Right kidney (tissue), 1 donor: ENCODE measurements at regions not wholly inside any gene's neighbourhood (a gene's known extent, or its start where the extent isn't known, plus 50 kb on each side); places are given as distances from the start of the nearest gene placed in this dataset.

Source experiments
- DNase-seq: peaks from one replicate; pipeline ENCODE4 v3.0.0-alpha.2; 2016

DNA sequence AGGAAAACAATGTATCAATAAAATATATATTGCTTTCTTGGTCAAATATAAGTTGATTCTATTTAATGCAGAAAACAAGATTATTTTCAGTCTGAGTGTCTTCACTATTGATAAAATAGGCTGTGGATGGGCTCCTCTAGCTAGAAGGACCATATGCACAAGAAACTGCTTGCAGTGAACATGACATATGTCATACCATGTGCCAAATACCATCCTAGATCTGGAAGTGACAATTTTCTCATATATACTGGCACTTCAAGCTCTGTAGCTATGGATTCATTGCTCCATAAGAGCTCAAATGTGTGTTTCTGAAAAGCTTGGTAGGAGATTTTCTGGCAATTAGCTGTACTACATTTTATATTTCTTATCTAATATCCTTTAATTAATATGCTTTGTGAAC, 95.6 kb upstream of the CDH6 start:
- no peak for DNase-seq

DNA sequence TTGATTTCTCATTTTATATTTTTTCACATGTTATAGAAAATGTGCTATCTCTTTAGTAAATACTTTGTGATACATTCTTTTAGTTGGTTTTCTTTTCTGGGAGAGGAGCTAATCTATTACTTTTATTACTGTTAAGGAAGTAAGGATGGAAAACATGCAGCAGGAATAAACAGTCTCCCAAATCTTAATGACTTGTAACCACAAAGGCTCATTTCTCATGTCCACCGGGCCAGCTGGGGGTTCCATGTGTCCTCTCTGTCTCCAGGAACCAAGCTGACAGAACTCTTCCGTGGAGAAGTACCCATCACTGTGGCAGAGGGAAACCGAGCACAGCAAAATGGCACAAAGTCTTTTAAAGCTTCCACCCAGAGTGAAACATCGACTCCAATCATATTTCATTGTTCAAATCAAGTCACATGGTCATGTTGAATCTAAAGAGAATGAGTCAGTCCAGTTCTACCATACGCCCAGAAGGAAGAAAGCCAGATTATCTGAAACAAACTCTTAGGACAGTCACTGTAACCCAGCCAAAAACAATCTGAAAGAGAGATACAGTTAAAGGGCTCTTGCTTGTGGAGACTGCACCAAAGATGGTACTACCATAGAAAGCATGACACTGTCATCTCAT, 97.1 kb upstream of the CDH6 start:
- no peak for DNase-seq

DNA sequence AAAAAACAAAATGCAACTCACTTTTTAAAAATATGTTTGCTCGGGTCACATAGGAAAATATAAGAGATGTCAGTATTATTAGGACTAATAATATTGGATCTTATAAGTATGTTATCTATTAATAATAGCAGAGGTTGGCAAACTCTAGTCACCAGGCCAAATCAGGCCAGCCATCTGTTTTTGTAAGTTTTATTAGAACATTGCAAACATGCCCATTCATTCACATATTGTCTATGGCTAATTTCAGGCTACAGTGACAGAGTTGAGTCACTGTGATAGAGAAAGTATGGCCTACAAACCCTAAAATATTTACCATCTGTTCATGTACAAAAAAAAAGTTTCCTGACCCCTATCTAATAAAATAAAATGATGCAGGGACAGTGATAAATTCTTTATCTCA, 97.7 kb upstream of the CDH6 start:
- no peak for DNase-seq

DNA sequence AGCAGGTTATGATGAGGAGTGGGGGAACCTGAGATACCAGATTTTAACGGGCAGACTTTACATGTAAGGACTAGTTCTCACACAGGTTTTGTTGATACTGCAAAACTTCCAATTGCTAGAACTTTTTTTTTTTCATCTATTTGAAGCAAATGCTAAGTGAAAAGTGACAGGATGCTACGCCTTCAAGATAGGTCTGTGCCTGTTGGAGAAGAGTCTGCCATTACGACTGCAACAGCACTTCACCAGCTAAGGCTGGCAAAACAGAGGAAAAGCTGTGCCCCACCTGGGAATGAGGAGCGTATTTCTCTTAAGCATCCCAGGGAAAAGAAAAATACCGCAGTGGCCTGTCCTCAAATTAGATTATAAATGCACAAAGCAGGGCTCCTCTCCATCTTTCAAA, 102.0 kb upstream of the CDH6 start:
- no peak for DNase-seq

DNA sequence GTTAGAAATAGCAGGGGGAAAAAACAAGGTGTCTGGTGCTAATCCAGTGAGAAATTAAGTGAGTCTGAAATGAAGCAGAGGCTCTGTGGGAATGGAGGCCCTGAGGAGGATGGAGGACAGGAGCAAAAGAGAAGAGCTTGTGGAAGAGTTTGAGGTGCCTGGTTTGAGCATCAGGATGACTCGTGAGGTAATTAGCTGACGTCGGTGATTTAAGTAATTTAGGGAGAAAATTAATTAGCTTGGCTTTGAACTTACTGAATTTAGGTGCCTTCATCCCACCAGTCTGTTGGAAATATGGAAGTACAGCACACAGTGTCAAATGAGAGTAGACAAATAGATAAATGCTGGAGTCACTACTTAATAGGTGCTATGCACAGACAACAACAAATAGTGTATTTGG, 103.0 kb upstream of the CDH6 start:
- no peak for DNase-seq

DNA sequence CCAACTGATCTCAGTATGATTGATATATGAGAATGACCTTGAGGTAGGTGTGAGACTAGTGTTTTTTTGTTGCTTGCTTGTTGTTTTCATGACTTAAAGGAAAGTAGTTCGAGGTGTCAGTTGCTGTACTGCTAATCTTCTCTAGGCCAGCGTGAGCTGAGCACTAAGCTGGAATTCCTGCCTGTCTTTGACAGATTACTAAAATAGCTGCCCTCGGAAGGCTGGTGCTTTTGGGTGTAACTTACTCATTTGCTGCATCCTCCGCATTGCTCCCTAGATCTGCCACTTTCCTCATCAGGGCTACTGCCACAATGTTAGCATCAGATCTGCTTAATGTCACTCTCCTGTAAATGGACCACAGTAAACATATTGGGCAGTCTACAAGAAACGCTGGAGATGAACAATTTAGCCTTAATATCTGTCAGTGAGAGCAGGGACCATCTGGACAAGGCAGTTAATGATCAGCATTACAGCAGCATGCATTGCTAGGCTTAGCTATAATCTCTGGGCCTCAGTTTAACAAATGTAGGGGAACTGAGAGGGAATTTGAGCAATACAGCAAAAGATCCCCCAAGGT, 106.6 kb upstream of the CDH6 start:
- DNase-seq = no peak

DNA sequence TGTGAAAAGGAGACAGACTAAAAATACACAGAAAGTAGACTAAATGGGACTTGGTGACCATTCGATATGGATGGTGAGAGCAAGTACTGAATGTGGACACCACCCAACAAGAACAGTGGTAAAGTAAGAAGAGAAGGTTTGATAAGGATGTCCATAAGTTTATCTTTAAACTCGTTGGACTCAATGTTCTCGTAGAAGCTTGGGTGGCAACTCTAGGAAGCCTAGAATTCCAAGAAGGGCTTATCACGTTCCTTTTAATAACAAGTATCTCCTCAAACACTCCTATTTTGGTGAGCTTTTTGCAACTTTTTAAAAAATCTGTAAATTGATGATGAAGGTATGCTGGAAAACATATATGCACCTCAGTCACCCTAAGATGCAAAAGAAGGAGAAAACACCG, 108.6 kb upstream of the CDH6 start:
- DNase-seq = no peak

DNA sequence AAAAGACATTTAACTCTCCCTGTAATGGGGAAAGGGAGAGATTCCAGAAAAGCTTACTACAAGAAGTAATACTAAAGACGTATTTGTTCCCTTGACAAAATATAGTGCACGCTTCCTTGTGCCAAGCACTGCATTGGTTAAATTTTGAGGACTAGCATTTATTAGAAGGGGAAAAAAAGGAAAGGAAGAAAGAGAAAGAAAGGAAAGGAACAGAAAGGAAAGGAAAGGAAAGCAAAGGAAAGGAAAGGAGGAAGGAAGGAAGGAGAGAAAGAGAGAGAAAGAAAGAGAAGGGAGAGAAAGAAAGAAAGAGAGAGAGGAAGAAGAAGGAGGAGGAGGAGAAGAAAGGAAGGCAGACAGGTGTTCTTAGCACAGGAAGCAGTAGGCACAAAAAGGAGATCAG, 110.1 kb upstream of the CDH6 start:
- DNase-seq = no peak

DNA sequence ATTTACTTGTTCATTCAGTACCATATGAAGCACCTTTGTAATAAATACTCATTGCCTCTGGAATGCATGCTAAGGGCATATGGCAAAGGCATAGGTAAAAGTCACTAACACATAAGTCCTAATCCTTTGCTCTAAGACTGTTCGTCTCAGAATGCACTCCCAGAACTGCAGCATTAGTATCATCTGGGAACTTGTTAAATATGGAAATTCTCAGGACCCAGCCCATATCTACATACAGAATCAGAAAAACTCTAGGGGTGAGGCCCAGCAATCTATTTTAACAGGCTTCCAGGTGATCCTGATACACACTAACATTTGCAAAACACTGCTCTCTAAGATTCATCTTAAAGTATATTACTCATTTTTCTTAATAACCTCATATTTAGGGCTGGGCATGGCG, 113.8 kb upstream of the CDH6 start:
- DNase-seq = no peak

DNA sequence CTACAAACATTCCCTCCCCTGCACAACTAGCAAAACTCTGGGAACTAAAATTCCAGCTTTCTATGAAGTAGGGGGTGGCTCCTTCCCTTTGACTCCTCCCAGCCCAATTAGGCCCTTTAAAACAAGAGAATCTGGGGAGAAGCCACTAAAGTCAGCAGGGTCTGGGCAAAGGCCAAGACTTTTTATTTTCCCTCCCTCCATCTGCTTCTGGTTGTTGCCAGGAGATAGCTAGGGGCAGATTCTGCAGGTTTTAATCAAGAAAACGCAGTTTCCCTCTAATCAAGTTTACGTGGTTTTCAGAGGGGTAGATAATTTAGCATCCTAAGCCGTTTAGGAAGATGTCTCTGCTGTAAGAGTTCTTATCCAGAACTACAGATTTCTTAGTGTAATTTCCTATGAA, 114.5 kb upstream of the CDH6 start:
- DNase-seq = no peak

DNA sequence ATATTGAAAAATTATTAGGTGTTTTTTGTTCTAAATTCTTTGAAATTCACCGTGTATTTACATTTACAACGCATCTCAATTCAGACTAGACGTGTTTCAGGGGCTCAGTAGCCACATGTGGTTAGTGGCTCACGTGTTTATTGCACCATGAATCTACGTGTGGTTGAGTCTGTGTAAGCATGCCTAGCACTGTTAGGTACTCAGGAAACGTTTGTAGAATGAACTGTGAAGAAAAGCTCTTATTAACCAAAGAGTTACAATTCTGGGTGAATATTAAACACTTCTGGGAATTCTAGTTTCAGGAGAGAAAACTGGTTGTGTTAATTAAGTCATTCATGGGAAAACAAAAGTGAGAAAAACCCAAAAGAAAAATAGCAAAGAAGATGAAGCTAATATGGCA, 117.5 kb upstream of the CDH6 start:
- DNase-seq = no peak

DNA sequence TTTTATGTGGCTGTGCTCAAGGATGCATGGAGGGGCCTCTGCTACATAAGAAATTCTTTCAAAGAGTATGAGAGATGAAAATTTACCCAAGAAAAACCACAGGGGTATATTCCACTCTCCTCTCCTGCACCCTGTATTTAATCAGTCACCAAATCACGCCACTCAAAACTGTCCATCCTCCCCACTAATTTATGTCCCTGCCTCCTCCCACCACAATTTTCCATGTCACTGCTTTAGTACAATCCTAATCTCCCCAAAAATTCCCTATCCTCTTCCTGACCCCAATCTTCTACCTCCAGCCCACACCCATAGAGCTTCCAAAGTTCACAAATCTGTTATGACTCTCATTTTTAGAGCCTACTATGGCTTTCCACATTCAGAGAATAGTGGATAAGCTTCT, 125.2 kb upstream of the CDH6 start:
- DNase-seq = no peak

DNA sequence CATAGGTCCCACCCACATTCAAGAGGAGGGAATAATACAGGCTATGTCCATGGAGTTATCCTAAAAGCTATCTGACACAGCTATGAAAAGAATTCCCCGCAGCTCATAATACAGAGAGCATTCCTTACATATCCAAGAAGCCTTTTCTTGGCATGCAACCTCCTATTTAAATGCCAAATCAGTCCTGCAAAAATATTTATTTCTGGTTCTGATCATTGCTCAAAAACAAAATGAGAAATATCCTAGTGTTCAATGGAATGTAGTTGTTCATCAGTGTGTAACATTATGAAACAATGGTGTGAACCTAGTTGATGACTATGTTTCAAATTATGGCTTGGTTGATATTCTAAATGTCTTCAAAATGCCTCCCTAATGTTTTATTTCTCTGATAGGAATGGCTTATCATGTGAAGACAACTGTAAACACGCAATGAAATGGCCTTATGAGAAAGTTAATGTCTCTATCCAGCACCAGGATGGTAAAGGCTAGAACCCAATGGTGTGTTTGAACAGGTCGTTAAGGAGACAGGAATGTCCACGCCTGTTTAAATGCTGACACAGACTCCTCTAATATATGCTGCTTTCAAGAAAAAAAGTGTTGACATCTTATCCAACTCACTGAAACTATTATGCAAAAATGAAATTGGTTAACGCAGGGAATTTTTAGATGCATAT, 126.7 kb upstream of the CDH6 start:
- DNase-seq = no peak

DNA sequence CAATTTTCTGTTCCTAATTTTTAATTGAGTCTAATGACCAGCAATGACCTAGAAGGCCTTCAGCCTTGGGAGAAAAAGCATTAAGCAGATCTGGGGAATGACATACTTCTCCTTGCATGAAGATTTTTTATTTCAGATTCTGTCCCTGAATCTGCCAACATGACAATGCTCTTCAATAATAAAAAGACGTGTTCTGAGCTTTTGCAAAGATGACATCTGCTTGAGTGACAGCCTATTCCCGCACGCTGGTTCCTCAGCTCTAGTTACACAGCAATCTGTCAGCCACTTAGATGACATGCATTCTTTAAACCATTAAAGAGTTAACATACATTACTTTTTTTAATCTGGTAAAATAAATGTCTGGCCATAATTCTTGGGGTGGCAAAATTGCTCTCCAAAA, 129.3 kb upstream of the CDH6 start:
- no peak for DNase-seq

DNA sequence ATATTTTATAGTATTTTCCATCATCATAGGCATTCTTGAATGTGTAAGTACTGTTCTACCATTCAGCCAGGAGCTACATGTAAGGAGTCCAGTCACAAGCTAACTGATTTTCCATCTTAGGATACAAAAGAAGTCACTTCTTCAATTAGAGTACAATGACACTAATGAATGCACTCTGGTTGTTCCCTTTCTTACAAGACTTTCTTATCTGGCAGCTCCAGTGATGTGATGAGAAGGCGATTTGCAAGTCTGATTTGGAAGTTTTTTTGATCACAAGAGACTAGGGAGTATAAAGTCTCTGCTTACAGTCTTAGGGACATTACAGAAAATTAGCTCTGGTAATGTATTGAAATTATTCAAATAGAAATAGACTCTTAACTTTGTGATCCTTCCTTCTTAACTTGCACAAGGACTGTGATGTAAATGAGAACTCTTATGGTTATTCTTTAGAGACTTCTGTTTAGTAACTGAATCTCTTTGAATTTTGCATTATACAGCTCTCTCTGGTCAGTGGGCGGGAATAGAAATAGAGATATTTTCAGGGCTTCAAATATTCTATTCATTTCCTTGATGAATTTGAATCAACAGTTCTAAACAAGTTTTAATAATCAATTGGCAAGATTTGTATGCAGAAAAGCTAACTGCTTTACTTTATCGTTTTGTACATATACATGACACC, 130.4 kb upstream of the CDH6 start:
- DNase-seq = no peak

DNA sequence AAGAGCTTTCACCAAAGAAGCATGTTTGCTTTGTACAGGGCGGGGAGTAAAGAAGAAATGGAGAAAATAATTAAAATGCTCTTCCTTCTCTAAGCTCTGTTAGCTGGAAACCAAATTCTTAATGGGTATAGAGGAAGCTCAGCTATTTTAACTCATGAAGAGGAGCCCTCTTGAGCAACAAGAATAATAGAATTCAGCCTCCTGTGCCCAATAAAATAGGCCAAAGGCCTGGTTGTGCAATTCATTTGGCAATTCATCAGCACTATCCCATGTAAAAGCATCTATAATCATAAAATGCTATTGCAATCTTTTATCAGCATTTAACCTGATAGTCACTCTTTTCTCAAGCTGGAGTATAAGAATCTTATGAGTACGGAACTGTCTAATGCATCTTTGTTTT, 133.6 kb upstream of the CDH6 start:
- DNase-seq = no peak

DNA sequence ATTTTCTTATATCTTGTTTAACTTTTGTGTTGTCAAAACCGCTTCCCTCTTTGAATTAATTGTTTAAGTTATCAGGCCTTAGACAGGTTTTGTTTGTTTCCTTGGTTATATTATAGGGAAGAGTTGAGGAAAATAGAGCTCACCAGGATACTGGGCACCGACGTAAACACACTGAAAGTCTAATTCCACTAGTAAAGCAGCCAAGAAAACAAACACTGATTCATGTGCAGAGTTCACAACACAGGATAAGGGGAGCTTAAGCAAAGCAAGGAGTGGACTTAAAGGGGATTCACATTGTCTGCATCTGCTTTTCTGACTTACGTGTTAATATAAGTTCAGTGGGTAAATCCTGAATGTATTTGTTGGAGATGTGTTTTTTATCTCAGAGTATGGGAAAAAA, 139.0 kb upstream of the CDH6 start:
- no peak for DNase-seq

DNA sequence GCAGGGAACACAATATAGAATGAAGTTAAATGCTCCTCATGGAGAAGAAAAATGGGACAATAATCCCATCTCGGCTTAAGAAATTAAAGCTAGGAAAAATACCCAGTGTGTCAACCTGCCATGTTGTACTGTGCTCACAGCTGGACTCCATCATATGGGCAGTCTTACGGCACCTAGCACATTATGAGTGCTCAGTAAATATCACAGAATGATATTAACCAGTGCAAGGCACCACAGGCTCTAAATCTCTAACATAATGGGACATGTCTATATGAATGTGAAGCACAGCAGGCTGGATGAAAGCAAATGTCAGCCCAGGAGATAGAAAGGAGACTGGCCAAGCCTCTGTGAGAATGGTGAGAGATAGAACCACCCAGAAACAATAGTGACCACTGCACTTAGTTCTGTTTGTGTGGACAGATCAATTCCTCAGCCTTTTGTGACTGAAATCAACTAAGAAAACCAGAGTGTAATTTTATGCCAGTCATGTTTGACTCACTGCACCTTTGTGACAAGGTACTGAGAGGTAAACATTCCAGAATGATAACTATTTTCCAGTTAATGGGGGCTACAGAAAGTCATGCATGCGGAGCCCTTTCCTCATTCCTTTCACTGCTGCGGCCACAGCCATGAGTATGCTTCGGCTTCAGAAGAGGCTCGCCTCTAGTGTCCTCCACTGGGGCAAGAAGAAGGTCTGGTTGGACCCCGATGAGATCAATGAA, 140.4 kb upstream of the CDH6 start:
- DNase-seq = no peak

DNA sequence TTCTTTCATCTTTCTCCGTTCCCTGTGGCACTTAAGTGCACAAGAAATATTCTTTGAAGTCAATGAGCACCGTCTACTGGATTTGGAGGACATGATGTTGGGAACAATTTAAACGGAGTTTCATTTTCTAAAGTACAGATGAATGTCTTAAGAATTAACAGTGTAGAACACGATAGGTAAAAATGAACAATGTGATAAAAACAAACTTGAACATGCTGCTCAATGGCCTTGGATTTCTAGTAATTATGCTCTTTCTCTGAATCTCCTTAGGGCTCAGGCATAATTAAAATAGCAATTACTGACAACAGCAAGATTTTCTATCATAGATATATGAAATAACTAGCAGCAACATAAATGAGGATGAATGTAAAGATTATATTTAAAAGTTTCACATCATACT, 142.2 kb upstream of the CDH6 start:
- no peak for DNase-seq

DNA sequence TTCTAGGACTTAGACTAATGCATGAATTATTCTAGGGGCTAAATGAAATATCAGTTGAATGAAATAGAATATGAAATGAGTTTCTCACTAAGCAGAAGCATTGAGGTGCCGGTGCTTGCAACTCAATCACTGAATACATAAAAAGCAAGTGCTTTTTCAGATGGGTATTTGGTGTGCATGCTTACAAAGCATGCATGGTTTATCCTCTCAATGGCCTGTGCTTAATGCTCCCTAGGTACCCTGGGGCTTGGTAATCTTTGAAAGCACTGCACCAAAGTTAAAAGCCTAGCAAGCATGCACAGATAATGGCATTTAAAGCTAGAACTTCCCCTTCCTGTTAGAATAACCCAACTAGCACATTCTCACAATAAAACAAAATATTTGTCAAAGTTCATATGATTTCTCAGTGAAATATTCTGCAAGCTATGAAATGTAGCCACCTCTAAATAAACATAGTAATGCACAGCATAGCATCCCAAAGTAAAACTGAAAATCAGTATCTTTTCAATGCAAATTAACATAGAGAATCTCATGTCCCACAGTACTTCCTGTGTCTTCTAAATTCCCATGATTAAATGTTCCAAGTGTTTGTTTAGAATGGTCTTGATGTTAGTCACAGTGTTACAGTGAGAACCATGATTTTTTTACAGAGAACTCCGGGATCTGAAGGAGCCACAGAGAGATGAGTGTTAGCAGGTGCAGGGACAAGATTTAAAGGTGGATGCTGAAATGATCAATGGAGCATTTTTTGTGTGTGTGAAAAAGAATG, 143.4 kb upstream of the CDH6 start:
- DNase-seq = no peak

DNA sequence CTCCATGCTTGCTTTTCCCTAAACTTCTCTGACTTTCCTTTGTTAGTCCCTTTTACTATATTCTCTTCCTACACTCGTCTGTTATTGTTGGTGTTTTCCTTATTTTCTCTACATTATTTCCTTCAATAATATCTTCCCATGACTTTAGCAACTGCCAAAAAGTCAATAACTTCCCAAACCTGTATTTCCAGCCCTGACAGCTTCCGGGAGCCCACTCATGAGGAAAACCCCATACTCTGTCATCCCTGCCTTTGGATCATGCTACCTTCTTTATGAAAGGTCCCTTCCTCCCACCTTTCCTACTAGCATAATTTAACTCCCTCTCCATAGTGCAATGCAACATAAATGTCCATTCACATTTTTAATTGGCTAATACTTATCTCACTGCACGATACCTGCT, 144.0 kb upstream of the CDH6 start:
- no peak for DNase-seq
